BLaER1 (cell line): ENCODE measurements at regions not wholly inside any gene's neighbourhood (a gene's known extent, or its start where the extent isn't known, plus 50 kb on each side); places are given as distances from the start of the nearest gene placed in this dataset.

Experiments used
- H3K27ac ChIP-seq: shearing (Covaris generic); formaldehyde crosslinking; 2 replicates; pipeline ENCODE4 v1.8.1; 2022
- H3K27me3 ChIP-seq: shearing (Covaris generic); formaldehyde crosslinking; 2 replicates; pipeline ENCODE4 v1.8.1; 2022
- H3K36me3 ChIP-seq: shearing (Covaris generic); formaldehyde crosslinking; 2 replicates; pipeline ENCODE4 v1.8.1; 2022
- H3K4me1 ChIP-seq: shearing (Covaris generic); formaldehyde crosslinking; 2 replicates; pipeline ENCODE4 v1.8.1; 2022
- H3K4me2 ChIP-seq: shearing (Covaris generic); formaldehyde crosslinking; 2 replicates; pipeline ENCODE4 v1.8.1; 2022
- H3K4me3 ChIP-seq: shearing (Covaris generic); formaldehyde crosslinking; 2 replicates; pipeline ENCODE4 v1.8.1; 2022
- H3K9ac ChIP-seq: shearing (Covaris generic); formaldehyde crosslinking; 2 replicates; pipeline ENCODE4 v1.8.1; 2022
- H3K9me3 ChIP-seq: shearing (Covaris generic); formaldehyde crosslinking; 2 replicates; pipeline ENCODE4 v1.8.1; 2022
- H4K20me1 ChIP-seq: shearing (Covaris generic); formaldehyde crosslinking; 2 replicates; pipeline ENCODE4 v1.8.1; 2022
- Cebpa-rat ChIP-seq: shearing (Covaris generic); IDR thresholded peaks from 2 replicates; pipeline ENCODE4 v1.8.1; 2022

DNA sequence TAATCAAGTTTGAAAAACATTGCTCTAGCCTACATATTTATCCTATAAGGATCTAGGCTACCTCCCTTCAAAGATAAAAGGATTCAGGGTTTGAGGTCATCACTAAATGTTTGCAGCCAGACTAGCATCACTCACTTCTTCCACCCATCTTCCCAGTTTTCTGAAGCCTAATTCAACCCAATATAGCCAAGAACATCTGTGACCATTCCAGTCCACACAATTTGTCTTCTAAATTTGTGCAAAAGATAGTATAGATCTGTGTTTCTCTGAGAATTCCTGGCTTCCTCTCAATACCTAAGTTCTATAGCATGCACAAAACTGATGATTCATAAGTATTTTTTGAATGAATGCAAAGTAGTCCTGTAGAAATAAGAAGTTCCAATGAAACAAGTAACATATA, 103.0 kb upstream of the CDK1 start:
- no peak overlapping the region for H3K27ac ChIP-seq
- H3K4me1 ChIP-seq: no peaks in the 10 kb centered on the region
- H3K9ac ChIP-seq: no peak overlapping the region
- H3K36me3 ChIP-seq: no peaks in the 10 kb centered on the region
- 0 out of 2 replicates have a peak, but pooled peaks cover 3% of the 10 kb centered on the region for H3K9me3 ChIP-seq
- H3K27me3 ChIP-seq: no peaks in the 10 kb centered on the region
- no peak for TF ChIP-seq Cebpa-rat
- H3K4me2 ChIP-seq: no peak overlapping the region
- no peak overlapping the region for H3K4me3 ChIP-seq
- no peaks in the 10 kb centered on the region for H4K20me1 ChIP-seq

DNA sequence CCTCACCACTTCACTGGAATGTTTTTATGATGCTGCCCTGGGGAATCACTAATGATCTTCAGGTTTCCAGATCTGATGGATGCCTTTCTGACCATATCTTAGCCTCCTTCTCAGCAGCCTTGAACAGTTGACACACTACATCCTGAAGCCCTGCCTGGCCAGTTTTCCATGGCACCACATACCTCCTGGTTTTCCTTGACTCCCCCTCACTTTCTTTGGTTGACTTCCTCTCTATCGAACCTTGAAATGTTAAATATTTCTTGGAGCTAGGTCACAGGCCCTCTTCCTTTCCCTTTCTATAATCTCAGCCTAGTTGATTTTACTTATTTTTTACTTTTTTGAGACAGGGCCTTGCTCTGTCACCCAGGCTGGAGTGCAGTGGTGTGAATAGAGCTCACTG, 108.8 kb upstream of the CDK1 start:
- TF ChIP-seq Cebpa-rat: no peak
- no peaks in the 10 kb centered on the region for H3K36me3 ChIP-seq
- H3K4me1 ChIP-seq: no peaks in the 10 kb centered on the region
- no peaks in the 10 kb centered on the region for H3K9me3 ChIP-seq
- H3K4me2 ChIP-seq: no peak overlapping the region
- no peak overlapping the region for H3K4me3 ChIP-seq
- H4K20me1 ChIP-seq: no peaks in the 10 kb centered on the region
- no peak overlapping the region for H3K9ac ChIP-seq
- no peaks in the 10 kb centered on the region for H3K27me3 ChIP-seq
- H3K27ac ChIP-seq: no peak overlapping the region

DNA sequence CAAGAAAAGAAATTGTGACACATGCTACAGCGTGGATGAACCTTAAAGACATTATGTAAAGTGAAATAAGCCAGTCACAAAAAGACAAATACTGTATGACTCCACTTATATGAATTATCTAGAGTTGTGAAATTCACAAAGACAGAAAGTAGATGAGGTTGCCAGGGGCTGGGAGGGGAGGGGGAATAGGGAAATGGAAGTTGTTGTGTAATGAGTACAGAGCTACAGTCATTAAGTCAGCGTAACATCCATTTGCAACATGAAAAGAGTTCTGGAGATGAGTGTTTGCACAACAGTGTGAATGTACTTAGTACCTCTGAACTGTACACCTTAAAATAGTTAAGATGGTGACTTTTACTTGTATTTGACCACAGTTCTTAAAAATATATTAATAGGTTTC, 112.1 kb upstream of the CDK1 start:
- no peak overlapping the region for H3K4me3 ChIP-seq
- no peaks in the 10 kb centered on the region for H3K9me3 ChIP-seq
- H3K4me1 ChIP-seq: no peaks in the 10 kb centered on the region
- no peaks in the 10 kb centered on the region for H3K27me3 ChIP-seq
- H3K27ac ChIP-seq: no peak overlapping the region
- H3K9ac ChIP-seq: no peak overlapping the region
- TF ChIP-seq Cebpa-rat: no peak
- H3K36me3 ChIP-seq: no peaks in the 10 kb centered on the region
- H3K4me2 ChIP-seq: no peak overlapping the region
- no peaks in the 10 kb centered on the region for H4K20me1 ChIP-seq

DNA sequence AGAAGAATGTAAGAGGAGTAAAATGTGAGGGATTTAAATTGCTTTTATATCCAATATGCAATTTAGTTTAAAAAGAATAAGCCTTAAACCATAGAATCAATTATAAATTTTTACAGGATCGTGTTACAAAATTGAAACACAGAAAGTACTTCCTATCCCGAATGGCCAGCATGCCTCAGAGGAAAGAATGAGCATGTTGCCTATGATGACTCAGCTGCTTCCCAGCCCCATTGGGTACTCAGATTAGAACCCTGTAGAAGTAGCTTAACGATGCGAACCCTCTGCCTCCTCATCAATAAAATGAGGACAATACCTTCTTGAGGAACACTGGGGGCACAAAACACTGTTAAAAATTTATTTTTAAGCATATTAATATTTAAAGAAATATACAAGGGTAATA, 113.4 kb upstream of the CDK1 start:
- Histone ChIP-seq H3K9ac (no peak overlapping the region), H3K9me3 (no peaks in the 10 kb centered on the region), H3K27ac (no peak overlapping the region), H3K4me1 (no peaks in the 10 kb centered on the region), H3K4me3 (no peak overlapping the region), H3K27me3 (no peaks in the 10 kb centered on the region), H3K4me2 (no peak overlapping the region), H3K36me3 (no peaks in the 10 kb centered on the region), H4K20me1 (no peaks in the 10 kb centered on the region)
- TF ChIP-seq Cebpa-rat: no peak

DNA sequence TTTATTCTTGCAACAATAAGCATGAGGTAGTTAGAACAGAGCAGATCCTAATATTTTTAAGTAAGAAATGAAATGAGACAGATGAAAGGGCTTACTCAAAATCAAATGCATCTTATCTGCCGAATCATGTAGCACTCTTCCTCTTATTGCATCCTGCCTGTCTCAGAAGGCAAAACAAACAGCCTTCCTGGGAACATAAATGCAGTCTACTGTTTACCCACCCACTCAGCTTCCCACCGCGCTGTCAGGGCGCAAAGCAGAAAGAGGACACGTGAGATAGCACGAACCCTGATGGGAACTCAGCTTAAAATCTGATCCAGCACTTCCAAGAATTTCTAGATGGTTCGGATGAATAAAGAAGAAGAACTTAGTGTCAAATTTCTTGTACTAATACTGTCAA, 114.4 kb upstream of the CDK1 start:
- no peak overlapping the region for H3K4me3 ChIP-seq
- no peaks in the 10 kb centered on the region for H3K4me1 ChIP-seq
- no peaks in the 10 kb centered on the region for H4K20me1 ChIP-seq
- H3K27ac ChIP-seq: no peak overlapping the region
- H3K9ac ChIP-seq: no peak overlapping the region
- no peak overlapping the region for H3K4me2 ChIP-seq
- H3K36me3 ChIP-seq: no peaks in the 10 kb centered on the region
- 0 out of 2 replicates have a peak, but pooled peaks cover 5% of the 10 kb centered on the region for H3K9me3 ChIP-seq
- H3K27me3 ChIP-seq: no peaks in the 10 kb centered on the region
- TF ChIP-seq Cebpa-rat: no peak

DNA sequence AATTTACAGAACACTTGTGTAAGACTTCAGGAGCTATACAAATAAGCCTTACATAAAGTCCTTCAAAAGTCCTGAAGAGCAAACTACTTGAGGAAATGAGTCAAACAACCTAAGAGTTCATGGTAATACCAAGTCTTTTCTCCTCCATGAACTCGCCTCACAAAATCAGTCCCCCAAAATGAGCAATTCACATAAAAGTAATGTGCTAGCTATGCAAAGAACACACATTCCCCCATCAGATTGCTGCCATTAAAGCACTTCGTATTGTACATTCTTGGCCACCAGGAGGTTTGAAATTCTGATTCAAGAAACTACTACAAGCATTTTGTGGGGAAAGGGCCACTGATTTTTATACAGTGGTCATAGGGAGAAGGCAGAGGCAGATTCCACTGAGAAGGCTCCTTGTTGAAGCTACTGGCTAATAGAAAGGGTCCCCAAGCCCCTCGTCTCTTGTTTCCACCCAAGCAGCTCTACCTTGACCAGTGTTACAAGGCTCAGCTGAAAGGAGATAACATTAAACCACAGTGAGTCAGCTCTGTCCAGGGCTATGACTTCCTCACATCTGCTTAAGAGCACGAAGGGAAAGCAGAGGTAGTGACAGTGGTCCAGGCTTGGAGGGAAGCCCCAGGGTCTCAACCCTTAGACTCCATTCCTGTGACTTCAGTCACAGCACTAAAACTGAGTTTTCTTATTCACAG, 115.2 kb upstream of the CDK1 start:
- Histone ChIP-seq H4K20me1 (no peaks in the 10 kb centered on the region), H3K9me3 (0 out of 2 replicates have a peak, but pooled peaks cover 10% of the 10 kb centered on the region), H3K4me2 (no peak overlapping the region), H3K4me3 (no peak overlapping the region), H3K27ac (no peak overlapping the region), H3K36me3 (no peaks in the 10 kb centered on the region), H3K4me1 (no peaks in the 10 kb centered on the region), H3K27me3 (no peaks in the 10 kb centered on the region), H3K9ac (no peak overlapping the region)
- no peak for TF ChIP-seq Cebpa-rat

DNA sequence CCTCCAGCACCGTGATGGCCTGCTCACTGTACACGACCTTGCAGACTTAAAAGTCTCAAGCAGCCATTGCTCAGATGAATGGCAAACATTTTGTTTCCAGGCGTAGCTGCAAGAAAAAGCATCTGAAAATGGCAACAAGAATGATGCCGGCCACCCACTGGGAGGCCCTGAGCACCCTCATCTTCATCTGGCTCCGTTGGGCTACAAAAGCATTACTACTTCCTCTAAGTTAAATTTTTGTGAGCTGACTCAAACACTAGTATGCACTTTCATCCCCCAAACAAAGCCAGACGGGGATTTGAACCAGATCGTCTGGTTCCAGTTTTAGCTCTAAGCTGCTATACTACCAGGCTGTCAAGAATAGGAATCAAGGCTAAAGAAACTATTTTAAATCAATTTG, 116.6 kb upstream of the CDK1 start:
- Histone ChIP-seq H3K4me2 (no peak overlapping the region), H3K27ac (no peak overlapping the region)

DNA sequence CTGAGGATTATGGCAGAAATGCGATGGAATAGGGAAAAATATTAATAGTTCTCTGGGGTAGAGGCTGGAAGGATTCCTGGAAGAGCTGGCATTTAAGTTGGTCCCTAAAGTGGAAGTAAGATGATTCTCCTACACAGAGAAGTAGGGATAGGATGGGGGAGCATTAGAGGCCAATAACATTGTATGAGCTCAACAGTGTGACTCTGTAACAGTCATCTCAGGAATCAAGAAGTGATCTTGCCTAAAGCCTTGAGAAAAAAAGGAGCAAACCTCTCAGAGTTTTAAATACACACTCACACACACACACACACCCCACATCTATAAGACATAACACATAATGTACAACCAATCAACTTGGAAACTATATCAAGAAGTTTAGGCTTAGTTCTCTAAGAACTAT, 117.7 kb upstream of the CDK1 start:
- H3K27me3 ChIP-seq: no peaks in the 10 kb centered on the region
- TF ChIP-seq Cebpa-rat: no peak
- no peaks in the 10 kb centered on the region for H4K20me1 ChIP-seq
- no peak overlapping the region for H3K4me3 ChIP-seq
- 0 out of 2 replicates have a peak, but pooled peaks cover 10% of the 10 kb centered on the region for H3K9me3 ChIP-seq
- H3K4me2 ChIP-seq: no peak overlapping the region
- no peak overlapping the region for H3K9ac ChIP-seq
- no peak overlapping the region for H3K27ac ChIP-seq
- no peaks in the 10 kb centered on the region for H3K36me3 ChIP-seq
- H3K4me1 ChIP-seq: no peaks in the 10 kb centered on the region

More for the DNA sequence above, 116.6 kb upstream of the CDK1 start:
- H3K27me3 ChIP-seq: no peaks in the 10 kb centered on the region
- no peak overlapping the region for H3K9ac ChIP-seq
- no peak for TF ChIP-seq Cebpa-rat
- no peaks in the 10 kb centered on the region for H4K20me1 ChIP-seq
- no peaks in the 10 kb centered on the region for H3K4me1 ChIP-seq
- H3K9me3 ChIP-seq: 0 out of 2 replicates have a peak, but pooled peaks cover 10% of the 10 kb centered on the region
- no peak overlapping the region for H3K4me3 ChIP-seq
- no peaks in the 10 kb centered on the region for H3K36me3 ChIP-seq

DNA sequence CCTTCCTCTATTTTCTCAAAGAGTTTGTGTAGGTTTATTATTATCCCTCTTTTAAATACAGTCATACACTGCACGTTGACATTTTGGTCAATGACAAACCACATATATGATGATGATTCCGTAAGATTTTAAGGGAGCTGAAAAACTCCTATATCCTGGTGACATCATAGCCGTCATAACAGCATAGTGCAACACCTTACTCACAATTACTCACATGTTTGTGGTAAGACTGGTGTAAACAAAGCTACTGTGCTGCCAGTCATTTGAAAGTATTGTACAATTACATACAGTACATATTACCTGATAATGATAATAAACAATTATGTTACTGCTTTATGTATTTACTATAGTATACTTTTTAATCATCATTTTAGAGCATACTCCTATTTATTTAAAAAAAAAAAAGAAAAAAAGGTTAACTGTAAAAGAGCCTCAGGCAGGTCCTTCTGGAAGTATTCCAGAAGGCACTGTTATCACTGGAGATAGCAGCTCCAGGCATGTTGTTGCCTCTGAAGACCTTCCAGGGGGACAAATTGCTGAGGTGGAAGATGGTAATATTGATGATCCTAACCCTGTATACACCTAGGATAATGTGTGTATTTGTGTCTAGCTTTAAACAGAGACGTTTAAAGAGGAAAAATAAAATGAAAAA, 123.3 kb upstream of the CDK1 start:
- no peak overlapping the region for H3K4me2 ChIP-seq
- no peak overlapping the region for H3K27ac ChIP-seq
- H4K20me1 ChIP-seq: no peaks in the 10 kb centered on the region
- no peak overlapping the region for H3K4me3 ChIP-seq
- no peaks in the 10 kb centered on the region for H3K27me3 ChIP-seq
- 0 out of 2 replicates have a peak, but pooled peaks cover 10% of the 10 kb centered on the region for H3K9me3 ChIP-seq
- H3K36me3 ChIP-seq: no peaks in the 10 kb centered on the region
- peaks cover 21% of the 10 kb centered on the region for H3K4me1 ChIP-seq
- TF ChIP-seq Cebpa-rat: no peak
- H3K9ac ChIP-seq: no peak overlapping the region

DNA sequence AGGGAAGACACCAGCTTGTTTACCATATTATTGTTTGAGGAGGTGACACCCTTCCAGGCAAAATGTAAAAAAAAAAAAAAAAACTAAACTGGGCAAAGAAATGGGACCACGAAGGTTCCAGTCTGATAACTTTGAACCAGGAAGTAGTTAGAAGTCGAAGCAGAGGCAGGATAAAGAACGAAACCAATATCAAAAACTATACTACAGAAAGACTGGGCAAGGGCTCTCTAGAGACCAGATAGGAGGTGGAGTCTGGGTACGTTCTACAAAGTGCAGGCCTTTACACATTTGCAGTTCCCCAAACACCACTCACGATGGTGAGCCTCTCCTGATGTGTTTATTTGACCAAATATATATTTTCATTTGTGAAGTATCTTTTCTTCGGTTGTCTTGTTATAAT, 125.7 kb upstream of the CDK1 start:
- no peak overlapping the region for H3K9ac ChIP-seq
- TF ChIP-seq Cebpa-rat: no peak
- H3K4me1 ChIP-seq: peaks cover 24% of the 10 kb centered on the region
- H3K4me2 ChIP-seq: peak overlapping the region; percentile 27; the same call in 1 of the 2 replicates
- no peak overlapping the region for H3K4me3 ChIP-seq
- H4K20me1 ChIP-seq: no peaks in the 10 kb centered on the region
- no peaks in the 10 kb centered on the region for H3K27me3 ChIP-seq
- H3K27ac ChIP-seq: no peak overlapping the region
- H3K36me3 ChIP-seq: no peaks in the 10 kb centered on the region
- H3K9me3 ChIP-seq: no peaks in the 10 kb centered on the region
